NB4 (cell line): ENCODE measurements at regions not wholly inside any gene's neighbourhood (a gene's known extent, or its start where the extent isn't known, plus 50 kb on each side); places are given as distances from the start of the nearest gene placed in this dataset.

ENCODE experiments used
- POLR2A ChIP-seq: IDR thresholded peaks from 2 replicates; pipeline ENCODE4 v1.6.1; 2011; ENCODE audit warnings: mild to moderate bottlenecking; ENCODE audit not compliant: insufficient read length; ENCODE audit errors: extremely low read depth
- TF ChIP-seq, protein P1 (sequence below): IDR thresholded peaks from one replicate; pipeline ENCODE4 v1.5.1; 2012; ENCODE audit warnings: low read depth, low read length

DNA sequence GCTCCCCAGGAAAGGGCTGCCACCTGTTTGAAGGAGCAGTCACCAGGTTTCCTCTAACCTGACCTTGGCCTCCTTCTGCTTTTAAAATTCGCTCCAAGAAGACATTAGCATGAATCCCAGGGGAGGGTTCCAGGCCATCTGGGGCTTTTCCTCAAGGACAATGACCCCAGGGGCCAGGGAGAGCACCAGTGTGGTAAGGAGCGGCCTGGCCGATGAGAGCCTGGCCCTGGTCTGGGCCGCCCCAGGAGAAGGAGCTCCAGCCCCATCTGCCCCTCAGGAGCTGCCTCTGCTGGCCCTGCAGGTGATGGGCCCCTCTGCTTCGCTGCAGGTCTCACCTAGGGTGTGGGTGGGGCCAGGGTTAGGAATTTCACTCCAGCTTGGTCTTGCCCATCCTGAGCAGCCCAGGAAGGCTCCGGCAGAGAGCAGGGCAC is 209.2 kb upstream of the TNRC6C start:
- no peak for TF ChIP-seq POLR2A
- TF ChIP-seq, protein P1, sequence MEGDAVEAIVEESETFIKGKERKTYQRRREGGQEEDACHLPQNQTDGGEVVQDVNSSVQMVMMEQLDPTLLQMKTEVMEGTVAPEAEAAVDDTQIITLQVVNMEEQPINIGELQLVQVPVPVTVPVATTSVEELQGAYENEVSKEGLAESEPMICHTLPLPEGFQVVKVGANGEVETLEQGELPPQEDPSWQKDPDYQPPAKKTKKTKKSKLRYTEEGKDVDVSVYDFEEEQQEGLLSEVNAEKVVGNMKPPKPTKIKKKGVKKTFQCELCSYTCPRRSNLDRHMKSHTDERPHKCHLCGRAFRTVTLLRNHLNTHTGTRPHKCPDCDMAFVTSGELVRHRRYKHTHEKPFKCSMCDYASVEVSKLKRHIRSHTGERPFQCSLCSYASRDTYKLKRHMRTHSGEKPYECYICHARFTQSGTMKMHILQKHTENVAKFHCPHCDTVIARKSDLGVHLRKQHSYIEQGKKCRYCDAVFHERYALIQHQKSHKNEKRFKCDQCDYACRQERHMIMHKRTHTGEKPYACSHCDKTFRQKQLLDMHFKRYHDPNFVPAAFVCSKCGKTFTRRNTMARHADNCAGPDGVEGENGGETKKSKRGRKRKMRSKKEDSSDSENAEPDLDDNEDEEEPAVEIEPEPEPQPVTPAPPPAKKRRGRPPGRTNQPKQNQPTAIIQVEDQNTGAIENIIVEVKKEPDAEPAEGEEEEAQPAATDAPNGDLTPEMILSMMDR: no peak
